ENCODE measurements at regions not wholly inside any gene's neighbourhood (a gene's known extent, or its start where the extent isn't known, plus 50 kb on each side); places are given as distances from the start of the nearest gene placed in this dataset.

- no peaks in the 10 kb centered on the region for H3K79me2 ChIP-seq (ENCODE audit: low read depth)
- H3K27me3 ChIP-seq (ENCODE audit: insufficient read depth, low read depth), result no peaks in the 10 kb centered on the region
- intact Hi-C loops (cut with micrococcal nuclease; ENCODE audit: unreplicated experiment), result loop anchor here (10.0 kb wide), 1 partner anchor 478 kb away; no protein-coding TSS in a partner anchor
- no peak overlapping the region for H3K4me2 ChIP-seq
- POLR2A ChIA-PET (ENCODE audit: unreplicated experiment), result no interaction called here
- H3K4me1 ChIP-seq (replicated peaks; ENCODE audit: insufficient read depth), result no peaks in the 10 kb centered on the region
- DNase-seq, result no peak
- no peak overlapping the region for H3K27ac ChIP-seq
- no peaks in the 10 kb centered on the region for H3K9me3 ChIP-seq (ENCODE audit: insufficient read depth, low read depth)
- no peak overlapping the region for H3K4me3 ChIP-seq
- no peaks in the 10 kb centered on the region for H3K9me2 ChIP-seq (ENCODE audit: insufficient read depth)
- TF ChIP-seq, protein P1, sequence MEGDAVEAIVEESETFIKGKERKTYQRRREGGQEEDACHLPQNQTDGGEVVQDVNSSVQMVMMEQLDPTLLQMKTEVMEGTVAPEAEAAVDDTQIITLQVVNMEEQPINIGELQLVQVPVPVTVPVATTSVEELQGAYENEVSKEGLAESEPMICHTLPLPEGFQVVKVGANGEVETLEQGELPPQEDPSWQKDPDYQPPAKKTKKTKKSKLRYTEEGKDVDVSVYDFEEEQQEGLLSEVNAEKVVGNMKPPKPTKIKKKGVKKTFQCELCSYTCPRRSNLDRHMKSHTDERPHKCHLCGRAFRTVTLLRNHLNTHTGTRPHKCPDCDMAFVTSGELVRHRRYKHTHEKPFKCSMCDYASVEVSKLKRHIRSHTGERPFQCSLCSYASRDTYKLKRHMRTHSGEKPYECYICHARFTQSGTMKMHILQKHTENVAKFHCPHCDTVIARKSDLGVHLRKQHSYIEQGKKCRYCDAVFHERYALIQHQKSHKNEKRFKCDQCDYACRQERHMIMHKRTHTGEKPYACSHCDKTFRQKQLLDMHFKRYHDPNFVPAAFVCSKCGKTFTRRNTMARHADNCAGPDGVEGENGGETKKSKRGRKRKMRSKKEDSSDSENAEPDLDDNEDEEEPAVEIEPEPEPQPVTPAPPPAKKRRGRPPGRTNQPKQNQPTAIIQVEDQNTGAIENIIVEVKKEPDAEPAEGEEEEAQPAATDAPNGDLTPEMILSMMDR (conservative IDR thresholded peaks at IDR 0.05), result no peak
- TF ChIP-seq EZH2 (IDR thresholded peaks at IDR 0.05; ENCODE audit: low read depth), result no peak
- no peaks in the 10 kb centered on the region for H3K36me3 ChIP-seq (ENCODE audit: low read depth)
- no peaks in the 10 kb centered on the region for H3F3A ChIP-seq (ENCODE audit: insufficient read depth, low read depth)
- no peak overlapping the region for H2AFZ ChIP-seq
- H4K20me1 ChIP-seq (ENCODE audit: insufficient read depth), result no peaks in the 10 kb centered on the region
- CTCF ChIA-PET, result interaction anchor here (0.6 to 0.7 kb wide), 2 partner anchors 71 to 376 kb away, joined by 4 to 6 read pairs; no protein-coding TSS in a partner anchor
- BruUV-seq (replicated peaks), result no TSS peak
Observed at GRCh38 chr4:153122855-153123254, 81.4 kb upstream of the TRIM2 start.

GRCh38 chr4:153126137-153126536 lies 78.1 kb upstream of the TRIM2 start:
- no peak overlapping the region for H2AFZ ChIP-seq
- no peaks in the 10 kb centered on the region for H3F3A ChIP-seq (ENCODE audit: insufficient read depth, low read depth)
- intact Hi-C loops (cut with micrococcal nuclease; ENCODE audit: unreplicated experiment), result loop anchor here (5.0 to 10.0 kb wide), 5 partner anchors 191 to 719 kb away; partner anchors contain the start of genes ARFIP1 and TIGD4
- POLR2A ChIA-PET (ENCODE audit: unreplicated experiment), result no interaction called here
- no peaks in the 10 kb centered on the region for H3K9me2 ChIP-seq (ENCODE audit: insufficient read depth)
- H3K9me3 ChIP-seq (ENCODE audit: insufficient read depth, low read depth), result no peaks in the 10 kb centered on the region
- H3K36me3 ChIP-seq (ENCODE audit: low read depth), result no peaks in the 10 kb centered on the region
- no peak for DNase-seq
- H3K4me2 ChIP-seq, result no peak overlapping the region
- H3K27me3 ChIP-seq (ENCODE audit: insufficient read depth, low read depth), result no peaks in the 10 kb centered on the region
- CTCF ChIA-PET, result interaction anchor here (0.7 kb wide), 1 partner anchor 253 kb away, joined by 3 read pairs; no protein-coding TSS in a partner anchor
- BruUV-seq (replicated peaks), result no TSS peak
- H3K4me1 ChIP-seq (replicated peaks; ENCODE audit: insufficient read depth), result no peaks in the 10 kb centered on the region
- H3K79me2 ChIP-seq (ENCODE audit: low read depth), result no peaks in the 10 kb centered on the region
- no peak for TF ChIP-seq EZH2 (IDR thresholded peaks at IDR 0.05; ENCODE audit: low read depth)
- TF ChIP-seq, protein P1 (conservative IDR thresholded peaks at IDR 0.05), result no peak
- no peaks in the 10 kb centered on the region for H4K20me1 ChIP-seq (ENCODE audit: insufficient read depth)
- H3K4me3 ChIP-seq, result no peak overlapping the region
- no peak overlapping the region for H3K27ac ChIP-seq

DNA sequence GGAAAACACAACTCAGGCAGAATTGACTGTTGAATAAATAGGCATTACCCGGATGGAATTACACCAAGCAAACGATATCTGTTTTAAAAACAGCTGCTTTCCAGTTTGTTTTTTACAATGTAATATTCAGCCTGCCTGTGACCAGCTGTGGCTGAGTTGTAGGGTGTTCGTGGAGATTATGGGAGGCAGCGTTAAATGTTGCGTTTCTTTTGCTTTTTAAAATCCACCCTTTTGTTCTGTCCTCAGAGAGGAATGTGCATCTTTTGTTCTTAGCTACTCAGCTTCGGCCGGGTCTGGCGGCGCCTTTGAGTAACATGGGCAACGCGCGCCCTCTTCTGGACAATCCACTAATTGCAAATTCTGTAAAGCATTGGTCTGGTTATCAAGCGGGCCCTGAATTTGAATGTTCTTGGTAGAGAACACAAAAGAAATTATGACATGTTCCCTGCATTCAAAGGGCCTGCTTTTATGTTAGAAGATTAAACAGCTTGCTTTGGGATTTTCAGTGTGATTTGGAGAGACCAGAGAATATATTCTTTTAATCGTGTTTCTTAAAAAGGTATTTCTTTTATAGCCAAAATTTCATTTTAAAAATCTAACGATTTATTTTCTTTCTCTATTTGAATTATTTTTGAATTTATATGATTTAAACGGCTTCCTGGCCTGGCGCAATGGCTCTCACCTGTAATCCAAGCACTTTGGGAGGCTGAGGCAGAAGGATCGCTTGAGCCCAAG lies 76.3 kb upstream of the TRIM2 start:
- TF ChIP-seq EZH2 (IDR thresholded peaks at IDR 0.05; ENCODE audit: low read depth), result no peak
- TF ChIP-seq, protein P1 (conservative IDR thresholded peaks at IDR 0.05), result peak; percentile 84
- Histone ChIP-seq H3K4me1 (replicated peaks; ENCODE audit: insufficient read depth) (no peaks in the 10 kb centered on the region), H3K36me3 (ENCODE audit: low read depth) (no peaks in the 10 kb centered on the region), H3K27me3 (ENCODE audit: insufficient read depth, low read depth) (no peaks in the 10 kb centered on the region), H3K9me3 (ENCODE audit: insufficient read depth, low read depth) (no peaks in the 10 kb centered on the region), H3K9me2 (ENCODE audit: insufficient read depth) (no peaks in the 10 kb centered on the region), H3K4me3 (no peak overlapping the region), H3F3A (ENCODE audit: insufficient read depth, low read depth) (no peaks in the 10 kb centered on the region), H3K4me2 (peak overlapping the region; percentile 30; the same call in 1 of the 2 replicates), H2AFZ (no peak overlapping the region), H3K27ac (no peak overlapping the region), H3K79me2 (ENCODE audit: low read depth) (no peaks in the 10 kb centered on the region), H4K20me1 (ENCODE audit: insufficient read depth) (no peaks in the 10 kb centered on the region)
- intact Hi-C loops (cut with micrococcal nuclease; ENCODE audit: unreplicated experiment), result loop anchor here (1.0 to 10.0 kb wide), 8 partner anchors 45 to 721 kb away; partner anchors contain the start of genes ARFIP1 and TIGD4
- BruUV-seq (replicated peaks), result no TSS peak
- CTCF ChIA-PET, result interaction anchor here (0.6 to 1.4 kb wide), 9 partner anchors 15 to 687 kb away, joined by 3 to 8 read pairs (median 3); no protein-coding TSS in a partner anchor
- DNase-seq, result peak; percentile 63 to 84
- POLR2A ChIA-PET (ENCODE audit: unreplicated experiment), result no interaction called here

All from PC-9 (cell line).